ENCODE measurements at regions not wholly inside any gene's neighbourhood (a gene's known extent, or its start where the extent isn't known, plus 50 kb on each side); places are given as distances from the start of the nearest gene placed in this dataset.
"Not testable (repeated sequence)": the region's sequence is repeated elsewhere in the genome, so short reads cannot be mapped to it uniquely, and the experiment has no call there.

GRCh38 chrX:65196758-65197360 lies 220.6 kb upstream of the ZC4H2 start:
- H3K79me1 ChIP-seq (ENCODE audit: low read depth, low read length), result no peaks in the 10 kb centered on the region
- H3K27ac ChIP-seq (replicated peaks; ENCODE audit: low read length), result peak overlapping the region; percentile 71
- H4K8ac ChIP-seq (ENCODE audit: low read depth, low read length), result no peak overlapping the region
- peaks cover 0 to 2% of the 10 kb centered on the region in 2 donors for H3K9me3 ChIP-seq (replicated peaks in 1 of 2; ENCODE audit: control insufficient read depth in 2 of 2, insufficient read depth in 1 of 2, low read depth in 1 of 2, low read length in 2 of 2)
- no peak overlapping the region for H2AK5ac ChIP-seq (ENCODE audit: low read depth, low read length)
- H2BK120ac ChIP-seq (ENCODE audit: low read depth, low read length), result no peak overlapping the region
- no peak overlapping the region for H3K23ac ChIP-seq (ENCODE audit: low read depth, low read length, poor library complexity)
- no peak overlapping the region for H4K91ac ChIP-seq (ENCODE audit: low read depth, low read length, poor library complexity)
- H2AFZ ChIP-seq (ENCODE audit: low read length), result peak overlapping the region; percentile 72
- no peaks in the 10 kb centered on the region for H3K27me3 ChIP-seq (ENCODE audit: control insufficient read depth in 3 of 3, insufficient read depth in 3 of 3, low read depth in 1 of 3, low read length in 3 of 3)
- no peak overlapping the region for H3K9ac ChIP-seq (ENCODE audit: low read depth, low read length, poor library complexity)
- H3K4me1 ChIP-seq (ENCODE audit: control insufficient read depth in 2 of 2, insufficient read depth in 1 of 2, low read depth in 1 of 2, low read length in 2 of 2), result peaks cover 6 to 8% of the 10 kb centered on the region in 2 donors
- DNase-seq (ENCODE audit: low spot score), result peak; percentile 44
- H2BK5ac ChIP-seq (ENCODE audit: low read length), result no peak overlapping the region
- H2BK12ac ChIP-seq (ENCODE audit: low read length), result no peak overlapping the region
- peak overlapping the region; percentile 19 for H3K4me2 ChIP-seq (ENCODE audit: insufficient read depth, low read length, poor library complexity, severe bottlenecking)
- H3K4ac ChIP-seq (ENCODE audit: low read length), result no peak overlapping the region
- no peak overlapping the region for H3K14ac ChIP-seq (ENCODE audit: low read length)
- H3K36me3 ChIP-seq (replicated peaks in 1 of 2; ENCODE audit: control insufficient read depth in 2 of 2, insufficient read depth in 2 of 2, low read length in 2 of 2), result no peaks in the 10 kb centered on the region
- no CpG with 5 or more reads among the region's 14 CpGs for WGBS, 2 donors (ENCODE audit: extremely low coverage in 2 of 2, insufficient read length in 2 of 2, insufficient replicate concordance in 1 of 2)
- no peak overlapping the region for H2BK15ac ChIP-seq (ENCODE audit: low read length)
- no peak overlapping the region for H3K18ac ChIP-seq (ENCODE audit: low read length)
- no peak overlapping the region for H3K4me3 ChIP-seq (ENCODE audit: low read length in 2 of 2)

- no peak overlapping the region for H3K14ac ChIP-seq (ENCODE audit: low read length)
Observed at GRCh38 chrX:65195621-65196020, 219.4 kb upstream of the ZC4H2 start.

GRCh38 chrX:65194547-65194946 lies 218.3 kb upstream of the ZC4H2 start:
- Histone ChIP-seq H3K79me1 (ENCODE audit: low read depth, low read length) (no peaks in the 10 kb centered on the region), H3K14ac (ENCODE audit: low read length) (no peak overlapping the region), H3K23ac (ENCODE audit: low read depth, low read length, poor library complexity) (no peak overlapping the region), H4K8ac (ENCODE audit: low read depth, low read length) (no peak overlapping the region), H3K9ac (ENCODE audit: low read depth, low read length, poor library complexity) (no peak overlapping the region), H3K4me3 (ENCODE audit: low read length in 2 of 2) (no peak overlapping the region), H3K27ac (replicated peaks; ENCODE audit: low read length) (no peak overlapping the region), H4K91ac (ENCODE audit: low read depth, low read length, poor library complexity) (no peak overlapping the region), H3K9me3 (replicated peaks in 1 of 2; ENCODE audit: control insufficient read depth in 2 of 2, insufficient read depth in 1 of 2, low read depth in 1 of 2, low read length in 2 of 2) (no peaks in the 10 kb centered on the region), H2AK5ac (ENCODE audit: low read depth, low read length) (no peak overlapping the region), H2AFZ (ENCODE audit: low read length) (no peak overlapping the region), H2BK15ac (ENCODE audit: low read length) (no peak overlapping the region), H2BK5ac (ENCODE audit: low read length) (no peak overlapping the region), H3K27me3 (ENCODE audit: control insufficient read depth in 3 of 3, insufficient read depth in 3 of 3, low read depth in 1 of 3, low read length in 3 of 3) (no peaks in the 10 kb centered on the region), H3K36me3 (replicated peaks in 1 of 2; ENCODE audit: control insufficient read depth in 2 of 2, insufficient read depth in 2 of 2, low read length in 2 of 2) (no peaks in the 10 kb centered on the region), H2BK120ac (ENCODE audit: low read depth, low read length) (no peak overlapping the region), H3K4me2 (ENCODE audit: insufficient read depth, low read length, poor library complexity, severe bottlenecking) (no peak overlapping the region), H3K4ac (ENCODE audit: low read length) (no peak overlapping the region), H2BK12ac (ENCODE audit: low read length) (no peak overlapping the region), H3K18ac (ENCODE audit: low read length) (no peak overlapping the region), H3K4me1 (ENCODE audit: control insufficient read depth in 2 of 2, insufficient read depth in 1 of 2, low read depth in 1 of 2, low read length in 2 of 2) (peaks cover 6 to 8% of the 10 kb centered on the region in 2 donors)
- DNase-seq (ENCODE audit: low spot score), result no peak
- WGBS, 2 donors (ENCODE audit: extremely low coverage in 2 of 2, insufficient read length in 2 of 2, insufficient replicate concordance in 1 of 2), result no CpG with 5 or more reads among the region's 5 CpGs

More at GRCh38 chrX:65195621-65196020, 219.4 kb upstream of the ZC4H2 start:
- Histone ChIP-seq H4K8ac (ENCODE audit: low read depth, low read length) (no peak overlapping the region), H3K4ac (ENCODE audit: low read length) (no peak overlapping the region), H2BK12ac (ENCODE audit: low read length) (no peak overlapping the region), H3K18ac (ENCODE audit: low read length) (no peak overlapping the region), H3K79me1 (ENCODE audit: low read depth, low read length) (no peaks in the 10 kb centered on the region), H3K27me3 (ENCODE audit: control insufficient read depth in 3 of 3, insufficient read depth in 3 of 3, low read depth in 1 of 3, low read length in 3 of 3) (no peaks in the 10 kb centered on the region), H3K9ac (ENCODE audit: low read depth, low read length, poor library complexity) (no peak overlapping the region), H2BK5ac (ENCODE audit: low read length) (no peak overlapping the region), H3K36me3 (replicated peaks in 1 of 2; ENCODE audit: control insufficient read depth in 2 of 2, insufficient read depth in 2 of 2, low read length in 2 of 2) (no peaks in the 10 kb centered on the region), H2AFZ (ENCODE audit: low read length) (no peak overlapping the region), H3K23ac (ENCODE audit: low read depth, low read length, poor library complexity) (no peak overlapping the region), H2BK120ac (ENCODE audit: low read depth, low read length) (no peak overlapping the region), H4K91ac (ENCODE audit: low read depth, low read length, poor library complexity) (no peak overlapping the region), H3K4me1 (ENCODE audit: control insufficient read depth in 2 of 2, insufficient read depth in 1 of 2, low read depth in 1 of 2, low read length in 2 of 2) (peaks cover 6 to 8% of the 10 kb centered on the region in 2 donors), H2AK5ac (ENCODE audit: low read depth, low read length) (no peak overlapping the region), H3K4me2 (ENCODE audit: insufficient read depth, low read length, poor library complexity, severe bottlenecking) (no peak overlapping the region), H3K9me3 (replicated peaks in 1 of 2; ENCODE audit: control insufficient read depth in 2 of 2, insufficient read depth in 1 of 2, low read depth in 1 of 2, low read length in 2 of 2) (no peaks in the 10 kb centered on the region), H3K27ac (replicated peaks; ENCODE audit: low read length) (no peak overlapping the region), H2BK15ac (ENCODE audit: low read length) (no peak overlapping the region), H3K4me3 (ENCODE audit: low read length in 2 of 2) (no peak overlapping the region)
- DNase-seq (ENCODE audit: low spot score), result no peak
- no CpG with 5 or more reads among the region's 1 CpG for WGBS, 2 donors (ENCODE audit: extremely low coverage in 2 of 2, insufficient read length in 2 of 2, insufficient replicate concordance in 1 of 2)

- H3K18ac ChIP-seq (ENCODE audit: low read length); H3K14ac ChIP-seq (ENCODE audit: low read length); H2AFZ ChIP-seq (ENCODE audit: low read length); H3K4me3 ChIP-seq (ENCODE audit: low read length in 2 of 2); H3K27me3 ChIP-seq (ENCODE audit: control insufficient read depth in 3 of 3, insufficient read depth in 3 of 3, low read depth in 1 of 3, low read length in 3 of 3); H3K4me2 ChIP-seq (ENCODE audit: insufficient read depth, low read length, poor library complexity, severe bottlenecking); H3K27ac ChIP-seq (replicated peaks; ENCODE audit: low read length); H3K9ac ChIP-seq (ENCODE audit: low read depth, low read length, poor library complexity); H3K4ac ChIP-seq (ENCODE audit: low read length); H3K9me3 ChIP-seq (replicated peaks in 1 of 2; ENCODE audit: control insufficient read depth in 2 of 2, insufficient read depth in 1 of 2, low read depth in 1 of 2, low read length in 2 of 2); H3K79me1 ChIP-seq (ENCODE audit: low read depth, low read length); H3K23ac ChIP-seq (ENCODE audit: low read depth, low read length, poor library complexity); H2AK5ac ChIP-seq (ENCODE audit: low read depth, low read length); H2BK15ac ChIP-seq (ENCODE audit: low read length); H3K4me1 ChIP-seq (ENCODE audit: control insufficient read depth in 2 of 2, insufficient read depth in 1 of 2, low read depth in 1 of 2, low read length in 2 of 2); DNase-seq (ENCODE audit: low spot score); H2BK12ac ChIP-seq (ENCODE audit: low read length); H4K8ac ChIP-seq (ENCODE audit: low read depth, low read length); H4K91ac ChIP-seq (ENCODE audit: low read depth, low read length, poor library complexity); H3K36me3 ChIP-seq (replicated peaks in 1 of 2; ENCODE audit: control insufficient read depth in 2 of 2, insufficient read depth in 2 of 2, low read length in 2 of 2); H2BK5ac ChIP-seq (ENCODE audit: low read length); H2BK120ac ChIP-seq (ENCODE audit: low read depth, low read length): not testable (repeated sequence)
- WGBS, 2 donors (ENCODE audit: extremely low coverage in 2 of 2, insufficient read length in 2 of 2, insufficient replicate concordance in 1 of 2), result no CpG with 5 or more reads among the region's 10 CpGs
Observed at GRCh38 chrX:65163325-65163724, 187.1 kb upstream of the ZC4H2 start.
